ENCODE measurements at regions not wholly inside any gene's neighbourhood (a gene's known extent, or its start where the extent isn't known, plus 50 kb on each side); places are given as distances from the start of the nearest gene placed in this dataset.

GRCh38 chrX:130974323-130974722, 71.3 kb upstream of the ENOX2 start:
- DNase-seq: no peak

GRCh38 chrX:130975947-130976346, 72.9 kb upstream of the ENOX2 start:
- peak; percentile 39 for DNase-seq

GRCh38 chrX:130981836-130982235, 76.3 kb upstream of the ARHGAP36 start:
- DNase-seq: no peak

GRCh38 chrX:130984782-130985181, 73.4 kb upstream of the ARHGAP36 start:
- DNase-seq: peak; percentile 26

- DNase-seq: no peak
Measured at GRCh38 chrX:130987241-130987640, 70.9 kb upstream of the ARHGAP36 start.

- DNase-seq: no peak
Measured at GRCh38 chrX:130990723-130991122, 67.4 kb upstream of the ARHGAP36 start.

- no peak for DNase-seq
Measured at GRCh38 chrX:130994671-130995070, 63.5 kb upstream of the ARHGAP36 start.

GRCh38 chrX:130995439-130995838, 62.7 kb upstream of the ARHGAP36 start:
- DNase-seq: no peak

- no peak for DNase-seq
Measured at GRCh38 chrX:130997314-130997713, 60.8 kb upstream of the ARHGAP36 start.

- no peak for DNase-seq
Measured at GRCh38 chrX:130999360-130999759, 58.8 kb upstream of the ARHGAP36 start.

Measured in hindlimb muscle (tissue), 1 donor.